CD8-positive, alpha-beta memory T cell (primary cell): ENCODE measurements at regions not wholly inside any gene's neighbourhood (a gene's known extent, or its start where the extent isn't known, plus 50 kb on each side); places are given as distances from the start of the nearest gene placed in this dataset.

Source experiments
- CTCF ChIA-PET: fragments of 350-600 bp; sonication (Branson Sonifier 250); formaldehyde crosslinking; loops from one replicate; lab custom pipeline; 2021; ENCODE audit warnings: antibody characterized with exemption; lab: Charles Lee
- POLR2A ChIA-PET: fragments of 350-600 bp; sonication (Branson Sonifier 250); formaldehyde crosslinking; loops from one replicate; lab custom pipeline; 2021; ENCODE audit warnings: antibody characterized with exemption; lab: Charles Lee
- DNase-seq, 5 donors: peaks; one replicate each; pipeline versions ENCODE4 v3.0.0 to v3.0.0-alpha.2; 2020 to 2022; ENCODE audit warnings: mixed read lengths in 1 of 5
- H3K27ac ChIP-seq: one replicate; pipeline ENCODE4 v1.7.0; 2013; ENCODE audit warnings: low read depth, mild to moderate bottlenecking, low read length, moderate library complexity
- H3K27me3 ChIP-seq: 2 replicates; pipeline ENCODE4 v1.7.0; 2013; ENCODE audit warnings: low read length, mild to moderate bottlenecking; ENCODE audit not compliant: insufficient read depth, poor library complexity, severe bottlenecking
- H3K36me3 ChIP-seq: 2 replicates; pipeline ENCODE4 v1.7.0; 2013; ENCODE audit warnings: mild to moderate bottlenecking, low read length, moderate library complexity; ENCODE audit not compliant: insufficient read depth
- H3K4me1 ChIP-seq: 2 replicates; pipeline ENCODE4 v1.7.0; 2013; ENCODE audit warnings: mild to moderate bottlenecking, low read length, moderate library complexity; ENCODE audit not compliant: insufficient read depth
- H3K4me3 ChIP-seq: 2 replicates; pipeline ENCODE4 v1.7.0; 2013; ENCODE audit warnings: mild to moderate bottlenecking, low read length
- H3K9me3 ChIP-seq: 2 replicates; pipeline ENCODE4 v1.7.0; 2013; ENCODE audit warnings: mild to moderate bottlenecking, low read length
- H3K27ac Mint-ChIP-seq, 8 donors: one replicate each; pipeline ENCODE4 v1.8.0; 2020 to 2021; ENCODE audit warnings: mixed read lengths in 8 of 8, mild to moderate bottlenecking in 6 of 8, inconsistent platforms in 3 of 8, moderate library complexity in 3 of 8
- H3K27me3 Mint-ChIP-seq, 2 donors: one replicate each; pipeline ENCODE4 v1.8.0; 2020 to 2021; ENCODE audit warnings: mixed read lengths in 2 of 2, mild to moderate bottlenecking in 1 of 2, moderate library complexity in 1 of 2
- H3K36me3 Mint-ChIP-seq, 3 donors: one replicate each; pipeline ENCODE4 v1.8.0; 2020 to 2021; ENCODE audit warnings: mixed read lengths in 3 of 3, inconsistent platforms in 1 of 3, mild to moderate bottlenecking in 1 of 3
- H3K4me1 Mint-ChIP-seq, 3 donors: one replicate each; pipeline ENCODE4 v1.8.0; 2020 to 2021; ENCODE audit warnings: mixed read lengths in 3 of 3, inconsistent platforms in 1 of 3, mild to moderate bottlenecking in 1 of 3
- H3K4me3 Mint-ChIP-seq, 7 donors: one replicate each; pipeline ENCODE4 v1.8.0; 2020 to 2021; ENCODE audit warnings: mixed read lengths in 7 of 7, mild to moderate bottlenecking in 6 of 7, moderate library complexity in 4 of 7, inconsistent platforms in 2 of 7
- H3K9me3 Mint-ChIP-seq, 5 donors: one replicate each; pipeline ENCODE4 v1.8.0; 2020 to 2022; ENCODE audit warnings: mixed read lengths in 5 of 5, mild to moderate bottlenecking in 3 of 5, moderate library complexity in 2 of 5, inconsistent platforms in 1 of 5

- no peaks in the 10 kb centered on the region for H3K4me1 Mint-ChIP-seq
- no peak overlapping the region for H3K27ac Mint-ChIP-seq
- peaks cover 5 to 24% (median 14%) of the 10 kb centered on the region in 5 donors for H3K9me3 Mint-ChIP-seq
- DNase-seq, result no peak
- Histone ChIP-seq H3K4me1 (no peaks in the 10 kb centered on the region), H3K9me3 (no peaks in the 10 kb centered on the region), H3K4me3 (no peak overlapping the region), H3K27ac (no peak overlapping the region), H3K27me3 (no peaks in the 10 kb centered on the region), H3K36me3 (no peaks in the 10 kb centered on the region)
- no peak overlapping the region for H3K4me3 Mint-ChIP-seq
- no peaks in the 10 kb centered on the region for H3K27me3 Mint-ChIP-seq
- H3K36me3 Mint-ChIP-seq, result no peaks in the 10 kb centered on the region
- POLR2A ChIA-PET, result no interaction called here
- CTCF ChIA-PET, result no interaction called here
Measured at GRCh38 chr20:11591965-11592364, 325.7 kb upstream of the BTBD3 start.

DNA sequence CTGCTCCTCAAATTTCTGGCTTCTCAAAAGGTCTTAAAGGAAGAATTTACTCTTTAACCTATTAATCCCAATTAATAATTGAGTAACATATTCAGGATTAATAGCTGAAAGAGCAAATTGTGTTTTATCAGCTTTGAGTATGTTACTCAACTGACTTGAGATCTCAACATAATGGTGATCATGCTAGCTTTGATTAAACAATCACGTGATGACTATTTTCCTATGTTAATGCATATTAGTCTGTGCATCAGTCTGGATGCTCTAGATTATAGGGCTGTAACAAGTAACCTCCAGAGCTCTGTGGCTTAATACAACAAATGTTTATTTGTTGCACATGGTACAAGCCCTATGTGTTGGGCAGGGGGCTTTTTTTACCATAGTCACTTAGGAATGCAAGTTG is 313.4 kb upstream of the BTBD3 start:
- Histone ChIP-seq H3K4me3 (no peak overlapping the region), H3K27me3 (no peaks in the 10 kb centered on the region), H3K4me1 (no peaks in the 10 kb centered on the region), H3K9me3 (no peaks in the 10 kb centered on the region), H3K27ac (no peak overlapping the region), H3K36me3 (no peaks in the 10 kb centered on the region)
- CTCF ChIA-PET, result no interaction called here
- Mint-ChIP-seq H3K9me3 (peaks cover 7 to 33% (median 12%) of the 10 kb centered on the region in 5 donors), H3K27ac (no peak overlapping the region), H3K36me3 (no peaks in the 10 kb centered on the region), H3K4me3 (no peak overlapping the region), H3K4me1 (no peaks in the 10 kb centered on the region), H3K27me3 (no peaks in the 10 kb centered on the region)
- POLR2A ChIA-PET, result no interaction called here
- DNase-seq, result no peak

GRCh38 chr20:11607047-11607446 is 310.6 kb upstream of the BTBD3 start:
- H3K27ac ChIP-seq, result no peak overlapping the region
- Mint-ChIP-seq H3K4me1 (no peaks in the 10 kb centered on the region), H3K9me3 (peaks cover 16 to 39% (median 17%) of the 10 kb centered on the region in 5 donors)

DNA sequence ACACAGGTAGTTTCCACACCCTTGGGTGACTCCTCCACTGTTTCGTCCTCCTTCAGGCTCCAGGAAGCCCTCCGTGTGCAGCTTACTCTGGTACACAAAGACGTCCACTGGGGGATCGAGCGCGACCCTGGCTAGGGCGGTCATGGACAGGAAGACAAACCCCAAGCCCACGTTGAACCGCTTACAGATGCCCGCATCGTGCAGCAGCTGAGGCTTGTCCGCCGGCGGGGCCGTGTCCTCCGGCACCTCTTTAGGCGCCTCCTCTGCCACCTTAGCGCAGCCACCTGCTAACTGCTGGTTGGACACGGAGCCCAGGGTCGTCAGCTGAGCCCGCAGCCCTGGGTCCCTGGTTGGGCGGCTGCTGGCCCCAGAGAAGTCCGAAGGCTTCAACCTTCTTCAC is 309.0 kb upstream of the BTBD3 start:
- ChIA-PET POLR2A (no interaction called here), CTCF (no interaction called here)
- no peak overlapping the region for H3K4me3 Mint-ChIP-seq
- peaks cover 16 to 38% (median 17%) of the 10 kb centered on the region in 5 donors for H3K9me3 Mint-ChIP-seq
- DNase-seq, result no peak
- H3K27me3 ChIP-seq, result no peaks in the 10 kb centered on the region
- H3K36me3 ChIP-seq, result no peaks in the 10 kb centered on the region
- H3K4me1 Mint-ChIP-seq, result no peaks in the 10 kb centered on the region
- no peak overlapping the region for H3K27ac Mint-ChIP-seq
- H3K27me3 Mint-ChIP-seq, result no peaks in the 10 kb centered on the region
- no peaks in the 10 kb centered on the region for H3K9me3 ChIP-seq
- H3K36me3 Mint-ChIP-seq, result no peaks in the 10 kb centered on the region
- no peak overlapping the region for H3K27ac ChIP-seq
- no peaks in the 10 kb centered on the region for H3K4me1 ChIP-seq
- no peak overlapping the region for H3K4me3 ChIP-seq

More at GRCh38 chr20:11607047-11607446, 310.6 kb upstream of the BTBD3 start:
- no peaks in the 10 kb centered on the region for H3K27me3 Mint-ChIP-seq
- CTCF ChIA-PET, result no interaction called here
- Histone ChIP-seq H3K36me3 (no peaks in the 10 kb centered on the region), H3K27me3 (no peaks in the 10 kb centered on the region), H3K9me3 (no peaks in the 10 kb centered on the region), H3K4me3 (no peak overlapping the region), H3K4me1 (no peaks in the 10 kb centered on the region)
- no peaks in the 10 kb centered on the region for H3K36me3 Mint-ChIP-seq
- no peak overlapping the region for H3K4me3 Mint-ChIP-seq
- no peak overlapping the region for H3K27ac Mint-ChIP-seq
- POLR2A ChIA-PET, result no interaction called here
- no peak for DNase-seq

DNA sequence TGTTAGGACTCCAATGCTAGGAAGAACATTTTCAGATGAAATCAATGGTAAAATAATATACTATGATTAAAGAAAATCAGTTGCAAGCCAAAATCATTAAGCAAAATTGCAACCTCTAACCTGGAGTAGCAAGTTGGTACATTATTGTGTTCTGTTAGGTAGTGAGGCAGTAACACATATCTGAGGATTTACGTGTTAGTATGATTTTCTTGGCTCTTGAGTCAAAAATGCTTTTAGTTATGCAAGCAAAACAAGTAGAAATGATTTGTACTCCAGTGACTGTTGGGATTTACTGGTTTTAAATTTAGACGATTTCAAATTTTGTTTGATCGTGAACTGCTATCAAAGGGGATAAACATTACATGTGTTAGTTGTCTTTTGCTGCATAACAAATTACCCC is 293.0 kb upstream of the BTBD3 start:
- Histone ChIP-seq H3K36me3 (no peaks in the 10 kb centered on the region), H3K9me3 (no peaks in the 10 kb centered on the region), H3K4me1 (no peaks in the 10 kb centered on the region), H3K27ac (no peak overlapping the region), H3K4me3 (no peak overlapping the region), H3K27me3 (no peaks in the 10 kb centered on the region)
- H3K9me3 Mint-ChIP-seq, result peaks cover 0 to 19% (median 8%) of the 10 kb centered on the region in 5 donors
- no peaks in the 10 kb centered on the region for H3K36me3 Mint-ChIP-seq
- no peaks in the 10 kb centered on the region for H3K4me1 Mint-ChIP-seq
- no peak overlapping the region for H3K4me3 Mint-ChIP-seq
- DNase-seq, result no peak
- ChIA-PET POLR2A (no interaction called here), CTCF (no interaction called here)
- H3K27ac Mint-ChIP-seq, result no peak overlapping the region
- no peaks in the 10 kb centered on the region for H3K27me3 Mint-ChIP-seq

- Mint-ChIP-seq H3K4me1 (no peaks in the 10 kb centered on the region), H3K9me3 (peaks cover 0 to 21% (median 9%) of the 10 kb centered on the region in 5 donors), H3K36me3 (no peaks in the 10 kb centered on the region), H3K4me3 (no peak overlapping the region), H3K27ac (no peak overlapping the region), H3K27me3 (no peaks in the 10 kb centered on the region)
- no peaks in the 10 kb centered on the region for H3K4me1 ChIP-seq
- no peaks in the 10 kb centered on the region for H3K27me3 ChIP-seq
- no peak overlapping the region for H3K4me3 ChIP-seq
- CTCF ChIA-PET, result no interaction called here
- no peaks in the 10 kb centered on the region for H3K36me3 ChIP-seq
- no peak overlapping the region for H3K27ac ChIP-seq
- no peak for DNase-seq
- H3K9me3 ChIP-seq, result no peaks in the 10 kb centered on the region
- POLR2A ChIA-PET, result no interaction called here
Measured at GRCh38 chr20:11626551-11626950, 291.1 kb upstream of the BTBD3 start.

DNA sequence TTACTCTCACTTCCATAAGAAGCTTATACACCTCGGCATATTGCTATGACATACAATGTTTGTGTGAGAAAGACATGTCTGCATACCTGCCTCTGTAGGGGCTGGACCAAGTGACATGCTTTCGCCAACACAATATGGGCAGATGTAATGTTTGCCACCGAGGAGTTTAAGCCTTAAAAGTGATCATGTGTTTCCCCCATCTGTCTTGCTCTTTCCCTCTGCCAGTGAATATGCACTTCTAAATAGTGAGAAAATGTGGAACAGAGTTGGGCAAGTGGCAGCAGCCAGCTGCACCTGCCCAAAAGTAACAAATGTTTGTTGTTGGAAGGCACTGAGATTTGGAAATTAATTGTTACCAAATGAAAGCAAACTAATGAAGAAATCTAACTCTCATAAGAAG is 274.8 kb upstream of the BTBD3 start:
- H3K4me1 ChIP-seq, result no peaks in the 10 kb centered on the region
- Mint-ChIP-seq H3K27ac (no peak overlapping the region), H3K4me3 (no peak overlapping the region), H3K27me3 (no peaks in the 10 kb centered on the region), H3K4me1 (no peaks in the 10 kb centered on the region), H3K9me3 (peaks cover 6 to 37% (median 12%) of the 10 kb centered on the region in 5 donors), H3K36me3 (no peaks in the 10 kb centered on the region)
- H3K4me3 ChIP-seq, result no peak overlapping the region
- no peak overlapping the region for H3K27ac ChIP-seq
- H3K36me3 ChIP-seq, result no peaks in the 10 kb centered on the region
- POLR2A ChIA-PET, result no interaction called here
- H3K27me3 ChIP-seq, result no peaks in the 10 kb centered on the region
- H3K9me3 ChIP-seq, result no peaks in the 10 kb centered on the region
- no peak for DNase-seq
- CTCF ChIA-PET, result no interaction called here

DNA sequence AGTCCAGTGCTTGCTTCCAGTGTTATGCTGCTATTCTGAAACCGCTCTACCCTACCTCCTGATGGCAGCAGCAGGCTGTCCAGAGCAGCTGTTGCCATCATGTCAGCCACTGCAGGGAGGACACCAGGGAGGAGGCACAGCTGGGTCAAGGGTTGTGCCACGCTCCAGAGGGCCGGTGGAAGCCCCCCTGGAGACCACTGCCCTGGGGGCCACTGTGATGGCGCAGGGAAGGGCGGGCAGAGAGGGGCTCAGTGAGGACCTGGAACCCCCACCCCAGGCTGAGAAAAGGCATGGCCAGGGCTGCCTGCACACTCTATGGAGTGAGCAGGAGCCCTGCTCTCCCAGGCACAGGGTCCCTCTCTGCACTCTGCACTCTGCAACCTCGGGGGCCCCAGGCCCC is 271.3 kb upstream of the BTBD3 start:
- ChIA-PET POLR2A (no interaction called here), CTCF (no interaction called here)
- Mint-ChIP-seq H3K9me3 (peaks cover 3 to 24% (median 12%) of the 10 kb centered on the region in 5 donors), H3K4me1 (no peaks in the 10 kb centered on the region), H3K36me3 (no peaks in the 10 kb centered on the region), H3K4me3 (no peak overlapping the region), H3K27ac (no peak overlapping the region), H3K27me3 (no peaks in the 10 kb centered on the region)
- DNase-seq, result no peak
- no peak overlapping the region for H3K4me3 ChIP-seq
- no peaks in the 10 kb centered on the region for H3K4me1 ChIP-seq
- no peaks in the 10 kb centered on the region for H3K9me3 ChIP-seq
- H3K36me3 ChIP-seq, result no peaks in the 10 kb centered on the region
- H3K27ac ChIP-seq, result no peak overlapping the region
- H3K27me3 ChIP-seq, result no peaks in the 10 kb centered on the region

- Mint-ChIP-seq H3K9me3 (peaks cover 4 to 16% (median 14%) of the 10 kb centered on the region in 5 donors), H3K4me3 (no peak overlapping the region), H3K27ac (no peak overlapping the region), H3K4me1 (no peaks in the 10 kb centered on the region), H3K27me3 (no peaks in the 10 kb centered on the region), H3K36me3 (no peaks in the 10 kb centered on the region)
- Histone ChIP-seq H3K27ac (no peak overlapping the region), H3K27me3 (no peaks in the 10 kb centered on the region), H3K9me3 (no peaks in the 10 kb centered on the region), H3K4me1 (no peaks in the 10 kb centered on the region), H3K4me3 (no peak overlapping the region), H3K36me3 (no peaks in the 10 kb centered on the region)
- CTCF ChIA-PET, result no interaction called here
- DNase-seq, result no peak
- POLR2A ChIA-PET, result no interaction called here
Measured at GRCh38 chr20:11650566-11650965, 267.1 kb upstream of the BTBD3 start.
